Glutamatergic neuron (in vitro differentiated cells): ENCODE measurements at regions not wholly inside any gene's neighbourhood (a gene's known extent, or its start where the extent isn't known, plus 50 kb on each side); places are given as distances from the start of the nearest gene placed in this dataset.

Experiments
- DNase-seq: peaks from one replicate; pipeline ENCODE4 v3.0.0; 2022
- H3K27ac Mint-ChIP-seq: one replicate; pipeline ENCODE4 v1.8.0; 2020; ENCODE audit warnings: mild to moderate bottlenecking, mixed read lengths, inconsistent platforms; ENCODE audit not compliant: unreplicated experiment
- H3K27me3 Mint-ChIP-seq: one replicate; pipeline ENCODE4 v1.8.0; 2020; ENCODE audit warnings: mild to moderate bottlenecking, moderate library complexity, mixed read lengths, inconsistent platforms; ENCODE audit not compliant: unreplicated experiment
- H3K36me3 Mint-ChIP-seq: one replicate; pipeline ENCODE4 v1.8.0; 2020; ENCODE audit warnings: mild to moderate bottlenecking, mixed read lengths, inconsistent platforms; ENCODE audit not compliant: unreplicated experiment
- H3K4me1 Mint-ChIP-seq: one replicate; pipeline ENCODE4 v1.8.0; 2020; ENCODE audit warnings: mild to moderate bottlenecking, low read depth, mixed read lengths, inconsistent platforms; ENCODE audit not compliant: unreplicated experiment
- H3K4me3 Mint-ChIP-seq: one replicate; pipeline ENCODE4 v1.8.0; 2020; ENCODE audit warnings: mild to moderate bottlenecking, mixed read lengths, inconsistent platforms; ENCODE audit not compliant: unreplicated experiment
- H3K9me3 Mint-ChIP-seq: one replicate; pipeline ENCODE4 v1.8.0; 2020; ENCODE audit warnings: mild to moderate bottlenecking, moderate library complexity, mixed read lengths, inconsistent platforms; ENCODE audit not compliant: unreplicated experiment
- CTCF ChIP-seq: fragments of 200-600 bp; sonication (generic); IDR thresholded peaks from one replicate; pipeline ENCODE4 v1.5.0; 2021; ENCODE audit not compliant: partially characterized antibody, unreplicated experiment

GRCh38 chr5:116841734-116842133 lies 267.1 kb upstream of the SEMA6A start:
- H3K27me3 Mint-ChIP-seq, result no peaks in the 10 kb centered on the region
- no peak overlapping the region for H3K27ac Mint-ChIP-seq
- no peak for TF ChIP-seq CTCF
- no peak overlapping the region for H3K4me3 Mint-ChIP-seq
- H3K4me1 Mint-ChIP-seq, result no peaks in the 10 kb centered on the region
- no peaks in the 10 kb centered on the region for H3K36me3 Mint-ChIP-seq
- H3K9me3 Mint-ChIP-seq, result no peaks in the 10 kb centered on the region
- DNase-seq, result no peak

GRCh38 chr5:116838011-116838536 lies 263.5 kb upstream of the SEMA6A start:
- Mint-ChIP-seq H3K4me3 (no peak overlapping the region), H3K27me3 (no peaks in the 10 kb centered on the region), H3K36me3 (no peaks in the 10 kb centered on the region), H3K4me1 (no peaks in the 10 kb centered on the region), H3K27ac (no peak overlapping the region), H3K9me3 (no peaks in the 10 kb centered on the region)
- DNase-seq, result no peak
- TF ChIP-seq CTCF, result no peak

GRCh38 chr5:116834796-116835515 lies 260.3 kb upstream of the SEMA6A start:
- DNase-seq, result no peak
- TF ChIP-seq CTCF, result no peak
- no peaks in the 10 kb centered on the region for H3K36me3 Mint-ChIP-seq
- no peaks in the 10 kb centered on the region for H3K27me3 Mint-ChIP-seq
- H3K9me3 Mint-ChIP-seq, result no peaks in the 10 kb centered on the region
- peaks cover 2% of the 10 kb centered on the region for H3K4me1 Mint-ChIP-seq
- H3K4me3 Mint-ChIP-seq, result no peak overlapping the region
- no peak overlapping the region for H3K27ac Mint-ChIP-seq

- H3K27me3 Mint-ChIP-seq, result no peaks in the 10 kb centered on the region
- no peak for DNase-seq
- no peak overlapping the region for H3K27ac Mint-ChIP-seq
- no peak for TF ChIP-seq CTCF
- no peaks in the 10 kb centered on the region for H3K9me3 Mint-ChIP-seq
- peaks cover 4% of the 10 kb centered on the region for H3K4me1 Mint-ChIP-seq
- no peaks in the 10 kb centered on the region for H3K36me3 Mint-ChIP-seq
- H3K4me3 Mint-ChIP-seq, result no peak overlapping the region
These were observed 255.5 kb upstream of the SEMA6A start for GRCh38 chr5:116830079-116830478.

GRCh38 chr5:116827078-116827477 lies 252.5 kb upstream of the SEMA6A start:
- Mint-ChIP-seq H3K36me3 (no peaks in the 10 kb centered on the region), H3K9me3 (no peaks in the 10 kb centered on the region), H3K4me3 (no peak overlapping the region), H3K27me3 (peaks cover 3% of the 10 kb centered on the region), H3K27ac (no peak overlapping the region), H3K4me1 (peaks cover 7% of the 10 kb centered on the region)
- TF ChIP-seq CTCF, result no peak
- DNase-seq, result no peak
